Gastroesophageal sphincter (tissue), 4 donors: ENCODE measurements at regions not wholly inside any gene's neighbourhood (a gene's known extent, or its start where the extent isn't known, plus 50 kb on each side); places are given as distances from the start of the nearest gene placed in this dataset.

Experiments
- ATAC-seq: fragments of 150-250 bp; one replicate; pipeline ENCODE4 v1.9.1; 2016; ENCODE audit warnings: mild to moderate bottlenecking, moderate library complexity
- H3K27ac ChIP-seq, 4 donors: fragments of 200-600 bp; sonication (generic) in 3 of 4; 1 replicate in 3 of 4; 2 replicates in 1 of 4; pipeline ENCODE4 v1.5.1; 2016 to 2019
- H3K27me3 ChIP-seq: fragments of 200-600 bp; sonication (generic); one replicate; pipeline ENCODE4 v1.5.1; 2019
- H3K36me3 ChIP-seq, 2 donors: fragments of 200-600 bp; sonication (generic); one replicate each; pipeline ENCODE4 v1.5.1; 2019; ENCODE audit warnings: control low read depth in 1 of 2
- H3K4me1 ChIP-seq, 3 donors: fragments of 200-600 bp; sonication (generic); 1 replicate in 2 of 3; 2 replicates in 1 of 3; pipeline ENCODE4 v1.5.1; 2016 to 2019; ENCODE audit warnings: control low read depth in 2 of 3
- H3K4me3 ChIP-seq, 2 donors: fragments of 200-600 bp; sonication (generic); one replicate each; pipeline ENCODE4 v1.5.1; 2019; ENCODE audit warnings: mild to moderate bottlenecking in 1 of 2, moderate library complexity in 1 of 2
- H3K9me3 ChIP-seq, 3 donors: fragments of 200-600 bp; sonication (generic); one replicate each; pipeline ENCODE4 v1.5.1; 2017 to 2019; ENCODE audit warnings: control low read depth in 2 of 3
- EP300 ChIP-seq: sonication (generic); formaldehyde crosslinking; IDR thresholded peaks from one replicate; pipeline ENCODE4 v1.6.1; 2017; ENCODE audit warnings: antibody characterized with exemption, mild to moderate bottlenecking
- POLR2A ChIP-seq, 2 donors: fragments of 450-650 bp; IDR thresholded peaks; one replicate each; pipeline ENCODE4 v1.6.1; 2017; ENCODE audit warnings: antibody characterized with exemption in 2 of 2, mild to moderate bottlenecking in 2 of 2, moderate library complexity in 1 of 2
- POLR2AphosphoS5 ChIP-seq: sonication (generic); formaldehyde crosslinking; IDR thresholded peaks from one replicate; pipeline ENCODE4 v1.6.1; 2017; ENCODE audit warnings: antibody characterized with exemption
- WGBS, 2 donors: methylation state at CpG; one replicate each; pipeline ENCODE4 v1.1.5; 2018; ENCODE audit warnings: low coverage in 1 of 2; 5-methylcytosine and 5-hydroxymethylcytosine counted together
- TF ChIP-seq, protein P1 (sequence below), 4 experiments: fragments of 200-600 bp in 2 of 4; fragments of 450-650 bp in 2 of 4; sonication (generic) in 1 of 4; IDR thresholded peaks; one replicate each; pipeline ENCODE4 v1.5.1; 2017 to 2019; ENCODE audit warnings: antibody characterized with exemption in 4 of 4, mild to moderate bottlenecking in 2 of 4, moderate library complexity in 2 of 4

GRCh38 chr4:114209584-114209983 lies 230.1 kb upstream of the ARSJ start:
- TF ChIP-seq POLR2AphosphoS5 (no peak), EP300 (no peak), POLR2A (IDR thresholded peaks at IDR 0.05) (no peak)
- TF ChIP-seq, protein P1, sequence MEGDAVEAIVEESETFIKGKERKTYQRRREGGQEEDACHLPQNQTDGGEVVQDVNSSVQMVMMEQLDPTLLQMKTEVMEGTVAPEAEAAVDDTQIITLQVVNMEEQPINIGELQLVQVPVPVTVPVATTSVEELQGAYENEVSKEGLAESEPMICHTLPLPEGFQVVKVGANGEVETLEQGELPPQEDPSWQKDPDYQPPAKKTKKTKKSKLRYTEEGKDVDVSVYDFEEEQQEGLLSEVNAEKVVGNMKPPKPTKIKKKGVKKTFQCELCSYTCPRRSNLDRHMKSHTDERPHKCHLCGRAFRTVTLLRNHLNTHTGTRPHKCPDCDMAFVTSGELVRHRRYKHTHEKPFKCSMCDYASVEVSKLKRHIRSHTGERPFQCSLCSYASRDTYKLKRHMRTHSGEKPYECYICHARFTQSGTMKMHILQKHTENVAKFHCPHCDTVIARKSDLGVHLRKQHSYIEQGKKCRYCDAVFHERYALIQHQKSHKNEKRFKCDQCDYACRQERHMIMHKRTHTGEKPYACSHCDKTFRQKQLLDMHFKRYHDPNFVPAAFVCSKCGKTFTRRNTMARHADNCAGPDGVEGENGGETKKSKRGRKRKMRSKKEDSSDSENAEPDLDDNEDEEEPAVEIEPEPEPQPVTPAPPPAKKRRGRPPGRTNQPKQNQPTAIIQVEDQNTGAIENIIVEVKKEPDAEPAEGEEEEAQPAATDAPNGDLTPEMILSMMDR (IDR thresholded peaks at IDR 0.05), result no peak
- ATAC-seq, result no peak

DNA sequence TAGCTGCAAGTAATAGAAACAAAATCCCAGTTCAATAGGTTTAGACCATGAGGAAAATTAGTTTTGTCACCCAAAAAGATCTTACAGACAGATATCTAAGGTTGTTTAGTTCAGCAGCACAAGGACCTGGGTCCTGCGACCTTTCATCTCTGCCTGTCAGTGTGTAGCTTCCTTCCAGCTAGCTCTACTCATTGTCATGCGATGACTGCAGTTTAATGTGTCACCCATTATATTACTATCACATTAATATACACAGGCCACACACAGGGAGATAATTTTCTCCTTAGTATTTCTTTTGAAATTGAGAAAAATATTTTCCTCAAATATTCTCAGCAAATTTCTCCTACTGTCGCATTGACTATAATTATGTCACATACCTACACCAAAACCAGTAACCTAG lies 232.1 kb upstream of the ARSJ start:
- Histone ChIP-seq H3K4me1 (no peaks in the 10 kb centered on the region), H3K4me3 (no peak overlapping the region), H3K27me3 (no peaks in the 10 kb centered on the region), H3K9me3 (peaks cover 0 to 6% (median 0%) of the 10 kb centered on the region in 3 donors), H3K27ac (no peak overlapping the region), H3K36me3 (no peaks in the 10 kb centered on the region)
- TF ChIP-seq, protein P1 (IDR thresholded peaks at IDR 0.05), result no peak
- TF ChIP-seq POLR2AphosphoS5, result no peak
- no peak for TF ChIP-seq POLR2A (IDR thresholded peaks at IDR 0.05)
- no peak for TF ChIP-seq EP300
- ATAC-seq, result no peak
- 87 to 95% methylated on average over 2 to 3 of the region's 3 CpGs for WGBS, 2 donors

More at GRCh38 chr4:114209584-114209983, 230.1 kb upstream of the ARSJ start:
- Histone ChIP-seq H3K36me3 (no peaks in the 10 kb centered on the region), H3K4me3 (no peak overlapping the region), H3K4me1 (no peaks in the 10 kb centered on the region), H3K27ac (no peak overlapping the region), H3K9me3 (peaks cover 0 to under 1% (median 0%) of the 10 kb centered on the region in 3 donors), H3K27me3 (no peaks in the 10 kb centered on the region)

DNA sequence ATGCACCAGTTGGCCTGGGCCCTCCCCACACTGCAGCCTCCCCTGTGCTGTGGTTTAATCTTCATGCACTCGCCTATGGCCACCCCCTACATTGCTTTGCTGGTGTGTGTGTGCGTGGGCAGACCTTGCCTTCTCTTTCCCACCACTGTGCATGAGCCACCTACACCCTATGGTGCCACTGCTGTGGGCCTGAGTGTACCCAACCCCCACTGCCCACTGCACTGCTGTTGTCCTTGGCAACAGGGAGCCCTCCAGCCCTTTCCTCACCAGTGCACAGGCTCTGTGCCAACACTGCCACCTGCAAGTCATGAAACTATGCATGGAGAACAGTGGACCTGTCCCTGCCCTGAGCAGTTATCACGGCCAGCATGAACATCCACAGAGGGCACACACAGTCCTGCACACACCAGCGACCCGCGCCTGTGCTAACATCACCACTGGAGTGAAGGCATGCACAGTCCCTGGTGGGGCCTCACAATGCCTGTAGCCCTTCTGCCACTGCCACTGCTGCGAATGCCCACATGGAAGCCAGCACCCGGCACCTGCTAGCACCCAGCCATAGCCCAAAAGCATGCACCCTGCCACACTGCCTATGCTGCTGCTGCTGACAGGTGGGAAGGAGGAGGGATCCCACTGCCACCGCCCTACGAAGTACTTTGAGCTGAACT lies 237.8 kb upstream of the ARSJ start:
- Histone ChIP-seq H3K9me3 (peaks cover 0 to 6% (median 0%) of the 10 kb centered on the region in 3 donors), H3K36me3 (no peaks in the 10 kb centered on the region), H3K4me3 (no peak overlapping the region), H3K4me1 (no peaks in the 10 kb centered on the region), H3K27me3 (no peaks in the 10 kb centered on the region), H3K27ac (no peak overlapping the region)
- 90 to 95% methylated on average over 2 of the region's 10 CpGs for WGBS, 2 donors
- TF ChIP-seq EP300, result no peak
- TF ChIP-seq, protein P1 (IDR thresholded peaks at IDR 0.05), result no peak
- TF ChIP-seq POLR2A (IDR thresholded peaks at IDR 0.05), result no peak
- no peak for TF ChIP-seq POLR2AphosphoS5
- no peak for ATAC-seq

DNA sequence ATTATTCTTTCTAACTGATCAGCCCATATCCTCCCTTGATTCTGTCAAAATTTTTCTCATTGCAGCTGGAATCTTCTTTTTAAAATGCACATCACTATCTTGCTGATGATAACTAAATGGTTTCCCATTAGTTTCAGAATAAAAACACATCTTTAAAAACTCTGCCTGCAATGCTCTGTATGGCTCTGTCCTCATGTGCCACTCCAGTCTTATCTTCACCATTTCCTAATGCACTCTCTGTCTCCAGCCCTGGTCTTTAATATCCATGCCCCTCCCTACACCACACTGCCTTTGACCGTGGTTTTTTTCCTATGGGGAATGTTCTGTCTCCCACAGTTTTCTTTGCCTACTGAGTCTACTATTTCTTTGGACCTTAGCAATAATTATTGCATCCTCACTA lies 244.1 kb upstream of the ARSJ start:
- 69% methylated on average over 1 of the region's 1 CpG; no CpG with 5 or more reads in 1 of the 2 donors for WGBS, 2 donors
- H3K4me3 ChIP-seq, result no peak overlapping the region
- no peaks in the 10 kb centered on the region for H3K9me3 ChIP-seq
- H3K27me3 ChIP-seq, result no peaks in the 10 kb centered on the region
- ATAC-seq, result no peak
- no peaks in the 10 kb centered on the region for H3K36me3 ChIP-seq
- no peaks in the 10 kb centered on the region for H3K4me1 ChIP-seq
- no peak overlapping the region for H3K27ac ChIP-seq
- TF ChIP-seq EP300 (no peak), POLR2A (IDR thresholded peaks at IDR 0.05) (no peak), POLR2AphosphoS5 (no peak)
- TF ChIP-seq, protein P1 (IDR thresholded peaks at IDR 0.05), result no peak

DNA sequence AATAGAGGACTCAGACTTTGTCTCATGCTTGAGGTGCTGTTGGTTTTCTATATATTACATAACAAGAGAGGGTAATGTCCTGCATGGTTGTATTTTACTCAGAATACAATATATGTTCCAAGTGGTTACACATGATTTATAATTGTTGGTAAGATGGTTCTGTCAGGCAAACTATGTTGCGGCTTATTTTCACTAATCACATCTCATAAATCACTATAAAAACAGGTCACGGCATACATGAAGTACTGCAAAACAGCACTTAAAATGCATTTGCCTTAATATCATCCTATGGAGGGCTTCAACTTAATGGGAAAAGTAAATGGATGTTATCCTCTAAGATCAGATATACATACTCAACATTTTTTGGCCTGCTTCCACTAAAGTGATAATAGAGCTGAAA lies 246.0 kb upstream of the ARSJ start:
- H3K4me1 ChIP-seq, result peaks cover 0 to 6% (median 0%) of the 10 kb centered on the region in 3 donors
- H3K27ac ChIP-seq, result no peak overlapping the region
- H3K27me3 ChIP-seq, result no peaks in the 10 kb centered on the region
- H3K9me3 ChIP-seq, result no peaks in the 10 kb centered on the region
- TF ChIP-seq, protein P1 (IDR thresholded peaks at IDR 0.05), result no peak
- no peak for TF ChIP-seq POLR2A (IDR thresholded peaks at IDR 0.05)
- no peak for TF ChIP-seq EP300
- no peak for TF ChIP-seq POLR2AphosphoS5
- ATAC-seq, result no peak
- H3K4me3 ChIP-seq, result no peak overlapping the region
- H3K36me3 ChIP-seq, result no peaks in the 10 kb centered on the region
- 35 to 50% methylated on average over 2 of the region's 2 CpGs for WGBS, 2 donors
